PFSK-1 (cell line): ENCODE measurements at regions not wholly inside any gene's neighbourhood (a gene's known extent, or its start where the extent isn't known, plus 50 kb on each side); places are given as distances from the start of the nearest gene placed in this dataset.

Experiments
- POLR2AphosphoS5 ChIP-seq: IDR thresholded peaks from 2 replicates; pipeline ENCODE4 v1.6.1; 2012; ENCODE audit warnings: low read depth, mild to moderate bottlenecking, control low read depth, low read length, moderate library complexity
- TAF1 ChIP-seq: IDR thresholded peaks from 2 replicates; pipeline ENCODE4 v1.6.1; 2012; ENCODE audit warnings: low read length, control low read depth, borderline replicate concordance; ENCODE audit not compliant: insufficient read depth
- TF ChIP-seq, protein P1 (sequence below), 2 experiments: IDR thresholded peaks; 2 replicates each; pipeline versions ENCODE4 v1.6.1 to v1.8.0; 2011 to 2012; ENCODE audit warnings: low read depth in 2 of 2, low read length in 2 of 2, control low read depth in 1 of 2, inconsistent platforms in 1 of 2, mild to moderate bottlenecking in 1 of 2, moderate library complexity in 1 of 2; ENCODE audit not compliant: insufficient read depth in 1 of 2

DNA sequence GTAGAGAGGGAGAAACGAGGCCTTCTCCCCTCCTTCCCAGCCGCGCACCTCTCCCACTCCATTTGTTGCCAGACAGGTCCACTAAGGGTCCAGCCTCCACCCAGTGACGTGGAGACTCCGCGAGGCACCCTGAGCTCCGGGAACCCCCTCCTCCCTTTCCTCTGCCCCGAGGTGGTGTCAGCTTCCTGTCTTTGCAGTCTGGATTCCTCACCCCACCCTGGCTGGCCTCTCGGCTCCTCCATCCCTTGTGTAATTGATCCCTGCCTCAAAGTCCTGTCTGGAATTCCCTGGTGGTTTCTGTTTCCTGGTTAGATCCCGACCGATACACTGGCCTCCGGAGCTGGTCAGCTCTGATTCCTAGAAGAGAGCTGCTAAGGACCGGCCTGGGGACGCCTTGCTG lies 105.9 kb upstream of the SCOC start:
- TF ChIP-seq TAF1 (no peak), POLR2AphosphoS5 (no peak)
- TF ChIP-seq, protein P1, sequence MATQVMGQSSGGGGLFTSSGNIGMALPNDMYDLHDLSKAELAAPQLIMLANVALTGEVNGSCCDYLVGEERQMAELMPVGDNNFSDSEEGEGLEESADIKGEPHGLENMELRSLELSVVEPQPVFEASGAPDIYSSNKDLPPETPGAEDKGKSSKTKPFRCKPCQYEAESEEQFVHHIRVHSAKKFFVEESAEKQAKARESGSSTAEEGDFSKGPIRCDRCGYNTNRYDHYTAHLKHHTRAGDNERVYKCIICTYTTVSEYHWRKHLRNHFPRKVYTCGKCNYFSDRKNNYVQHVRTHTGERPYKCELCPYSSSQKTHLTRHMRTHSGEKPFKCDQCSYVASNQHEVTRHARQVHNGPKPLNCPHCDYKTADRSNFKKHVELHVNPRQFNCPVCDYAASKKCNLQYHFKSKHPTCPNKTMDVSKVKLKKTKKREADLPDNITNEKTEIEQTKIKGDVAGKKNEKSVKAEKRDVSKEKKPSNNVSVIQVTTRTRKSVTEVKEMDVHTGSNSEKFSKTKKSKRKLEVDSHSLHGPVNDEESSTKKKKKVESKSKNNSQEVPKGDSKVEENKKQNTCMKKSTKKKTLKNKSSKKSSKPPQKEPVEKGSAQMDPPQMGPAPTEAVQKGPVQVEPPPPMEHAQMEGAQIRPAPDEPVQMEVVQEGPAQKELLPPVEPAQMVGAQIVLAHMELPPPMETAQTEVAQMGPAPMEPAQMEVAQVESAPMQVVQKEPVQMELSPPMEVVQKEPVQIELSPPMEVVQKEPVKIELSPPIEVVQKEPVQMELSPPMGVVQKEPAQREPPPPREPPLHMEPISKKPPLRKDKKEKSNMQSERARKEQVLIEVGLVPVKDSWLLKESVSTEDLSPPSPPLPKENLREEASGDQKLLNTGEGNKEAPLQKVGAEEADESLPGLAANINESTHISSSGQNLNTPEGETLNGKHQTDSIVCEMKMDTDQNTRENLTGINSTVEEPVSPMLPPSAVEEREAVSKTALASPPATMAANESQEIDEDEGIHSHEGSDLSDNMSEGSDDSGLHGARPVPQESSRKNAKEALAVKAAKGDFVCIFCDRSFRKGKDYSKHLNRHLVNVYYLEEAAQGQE (IDR thresholded peaks at IDR 0.05; ENCODE audit: insufficient read depth in 1 of 2, low read depth in 2 of 2, low read length in 2 of 2): no peak
